Kidney glomerular epithelial cell (primary cell): ENCODE measurements at regions not wholly inside any gene's neighbourhood (a gene's known extent, or its start where the extent isn't known, plus 50 kb on each side); places are given as distances from the start of the nearest gene placed in this dataset.
"Not testable (repeated sequence)": the region's sequence is repeated elsewhere in the genome, so short reads cannot be mapped to it uniquely, and the experiment has no call there.

ENCODE experiments used
- DNase-seq: peaks from one replicate; lab custom pipeline; 2025; lab: John Stamatoyannopoulos, UW

GRCh38 chr4:162465356-162465755 lies 301.6 kb upstream of the FSTL5 start:
- DNase-seq: not testable (repeated sequence)

GRCh38 chr4:162461952-162462351 lies 298.2 kb upstream of the FSTL5 start:
- no peak for DNase-seq

DNA sequence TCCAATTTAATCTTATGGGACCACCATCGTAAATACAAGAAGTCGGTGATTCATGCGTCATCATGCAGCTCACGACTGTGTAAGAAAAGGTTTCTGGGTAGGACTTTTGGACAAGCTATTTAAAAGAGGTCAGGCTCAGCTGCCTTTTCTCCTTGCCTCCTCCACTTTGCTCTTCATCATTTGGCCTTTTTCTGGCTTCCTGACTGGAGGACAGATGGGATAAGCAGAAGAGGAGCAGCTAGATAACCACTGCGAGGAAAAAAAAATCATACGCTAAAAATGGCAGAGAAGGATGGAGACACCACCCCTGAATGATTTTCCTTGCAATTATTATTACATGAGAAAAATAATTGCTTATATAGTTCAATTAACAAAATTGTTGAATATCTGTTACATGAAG lies 294.3 kb upstream of the FSTL5 start:
- DNase-seq: no peak

DNA sequence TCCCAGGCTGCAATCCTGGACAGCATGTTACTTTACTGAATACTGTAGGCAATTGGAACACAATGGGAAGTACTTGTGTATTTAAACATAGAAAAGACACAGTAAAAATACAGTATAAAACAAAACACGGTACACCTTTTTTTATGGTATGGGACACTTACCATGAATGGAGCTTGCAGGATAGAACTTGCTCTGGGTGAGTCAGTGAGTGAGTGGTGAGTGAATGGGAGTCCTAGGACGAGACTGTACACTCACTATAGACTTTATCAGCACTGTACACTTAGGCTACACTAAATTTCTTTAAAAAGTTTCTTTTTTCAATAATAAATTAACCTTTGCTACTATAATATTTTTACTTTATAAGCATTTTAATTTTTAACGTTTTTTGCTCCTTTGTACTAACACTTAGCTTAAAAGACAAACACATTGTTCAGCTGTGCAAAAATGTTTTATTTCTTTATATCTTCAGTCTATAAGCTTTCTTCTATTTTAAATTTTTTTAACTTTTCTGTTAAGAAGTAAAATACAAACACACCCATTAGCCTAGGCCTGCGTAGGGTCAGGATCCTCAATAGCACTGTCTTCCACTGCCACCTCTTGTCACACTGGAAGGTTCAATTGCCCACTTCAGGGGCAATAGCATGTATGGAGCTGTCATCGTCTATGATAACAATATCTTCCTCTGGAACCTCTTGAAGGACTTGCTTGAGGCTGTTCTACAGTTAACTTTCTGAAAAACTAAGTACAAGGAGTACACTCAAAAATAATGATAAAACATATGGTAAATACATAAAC lies 293.5 kb upstream of the FSTL5 start:
- DNase-seq: no peak

- DNase-seq: peak; percentile 41
These were observed 292.3 kb upstream of the FSTL5 start for GRCh38 chr4:162456106-162456505.

DNA sequence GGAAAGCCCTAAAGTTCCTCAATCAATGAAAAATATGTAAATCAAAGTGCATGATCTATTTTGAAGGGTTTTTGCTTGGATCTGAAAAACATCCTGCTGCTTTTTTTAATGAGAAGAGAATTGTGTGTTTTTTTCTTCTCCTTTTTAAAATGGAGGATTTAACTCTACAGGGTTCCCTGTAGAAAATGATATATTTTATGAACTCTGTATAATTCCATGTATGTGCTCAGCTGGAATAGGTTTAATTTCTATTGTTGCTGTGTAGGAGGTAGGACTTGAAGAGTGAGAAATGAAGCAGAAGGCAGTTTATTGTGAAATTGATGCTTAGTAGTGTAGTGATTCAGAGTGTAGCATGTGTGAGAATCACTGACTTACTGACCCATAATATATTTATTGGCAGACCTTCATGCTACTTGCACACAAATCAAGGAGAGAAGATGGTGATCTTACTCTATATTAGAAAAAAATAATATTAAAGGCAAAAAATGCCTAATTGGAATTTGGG lies 286.8 kb upstream of the FSTL5 start:
- DNase-seq: no peak

- DNase-seq: no peak
These were observed 279.7 kb upstream of the FSTL5 start for GRCh38 chr4:162443510-162443909.

- no peak for DNase-seq
These were observed 278.3 kb upstream of the FSTL5 start for GRCh38 chr4:162442128-162442527.

DNA sequence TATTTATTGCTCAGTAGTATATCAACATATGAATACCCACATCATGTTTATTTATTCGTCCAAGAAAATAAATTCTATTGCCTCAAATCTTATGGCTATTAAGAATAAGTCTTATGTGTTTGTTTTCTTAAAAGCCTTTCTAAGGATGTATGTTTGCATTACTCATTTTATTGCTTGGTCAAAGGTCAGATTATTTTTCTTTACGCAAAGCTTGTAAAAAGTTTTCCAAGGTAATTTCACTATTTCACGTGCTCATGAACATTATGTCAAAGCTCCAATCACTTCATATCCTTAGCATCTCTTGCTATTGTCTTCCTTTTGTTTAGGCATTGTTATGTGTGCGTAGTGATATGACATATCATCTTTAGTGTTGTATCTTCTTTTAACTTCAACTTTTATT lies 258.5 kb upstream of the FSTL5 start:
- DNase-seq: no peak

DNA sequence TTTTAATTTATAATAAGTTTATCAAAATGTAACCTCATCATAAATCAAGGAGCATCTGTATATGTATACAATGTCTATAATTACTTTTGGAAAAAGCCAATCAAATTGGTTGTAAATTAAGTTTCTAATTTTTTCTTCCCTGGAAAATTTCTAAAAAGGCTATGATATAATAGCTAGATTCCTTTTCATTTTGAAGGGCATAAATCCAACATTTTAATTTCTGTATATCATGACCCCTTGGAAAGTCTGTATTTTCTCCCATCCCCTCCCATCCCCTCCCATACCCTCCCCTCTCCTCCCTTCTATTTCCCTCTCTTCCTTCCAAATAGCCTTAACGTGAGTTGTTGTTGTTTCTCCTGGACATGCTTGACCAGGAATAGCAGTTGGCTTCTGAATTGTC lies 247.1 kb upstream of the FSTL5 start:
- DNase-seq: no peak

DNA sequence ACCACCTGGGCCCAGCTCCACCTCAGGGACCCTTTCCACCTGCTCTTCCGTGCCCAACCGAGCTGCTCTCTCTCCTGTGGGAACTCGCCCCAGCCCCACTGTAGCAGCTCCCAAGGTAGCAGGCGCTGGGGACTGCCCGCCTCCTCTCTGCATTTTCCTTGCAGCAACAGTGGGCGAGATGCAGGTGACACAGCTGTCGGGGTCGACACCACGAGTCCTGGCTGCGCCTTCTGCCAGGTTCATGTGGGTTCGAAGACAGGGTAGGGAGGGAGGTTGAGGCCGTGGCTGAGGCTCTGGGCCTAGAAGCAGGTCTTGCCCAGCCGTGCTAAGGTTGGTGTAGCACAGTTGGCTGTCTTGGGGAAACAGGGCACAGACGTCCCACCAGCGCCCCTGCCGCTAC lies 245.2 kb upstream of the FSTL5 start:
- no peak for DNase-seq

- DNase-seq: no peak
These were observed 244.5 kb upstream of the FSTL5 start for GRCh38 chr4:162408309-162408708.

- no peak for DNase-seq
These were observed 243.0 kb upstream of the FSTL5 start for GRCh38 chr4:162406637-162407365.

DNA sequence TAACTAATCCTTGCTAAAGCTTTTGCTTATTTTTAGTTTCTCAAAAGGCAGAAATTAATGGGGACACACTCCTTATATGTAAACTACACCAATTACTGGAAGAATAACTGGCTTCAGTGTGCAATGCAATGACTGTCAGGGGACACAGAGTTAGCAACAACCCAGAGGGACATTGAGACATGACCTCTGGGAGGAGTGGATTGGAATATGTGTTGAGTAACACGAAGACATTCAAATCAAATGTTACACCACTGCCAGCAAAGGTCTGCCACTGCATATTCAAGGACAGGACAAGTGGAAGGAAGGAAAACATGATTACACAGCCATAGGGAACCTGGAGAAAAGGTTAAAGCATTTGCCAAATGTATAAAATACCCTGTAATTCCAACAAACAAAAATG lies 240.1 kb upstream of the FSTL5 start:
- DNase-seq: no peak

- DNase-seq: no peak
These were observed 239.6 kb upstream of the FSTL5 start for GRCh38 chr4:162403419-162403818.

GRCh38 chr4:162401021-162401420 lies 237.2 kb upstream of the FSTL5 start:
- no peak for DNase-seq

GRCh38 chr4:162392946-162393345 lies 229.1 kb upstream of the FSTL5 start:
- no peak for DNase-seq

GRCh38 chr4:162366146-162366545 lies 202.3 kb upstream of the FSTL5 start:
- no peak for DNase-seq

GRCh38 chr4:162364651-162365050 lies 200.9 kb upstream of the FSTL5 start:
- DNase-seq: no peak

- no peak for DNase-seq
These were observed 196.8 kb upstream of the FSTL5 start for GRCh38 chr4:162360369-162361149.

GRCh38 chr4:162356181-162356580 lies 192.4 kb upstream of the FSTL5 start:
- no peak for DNase-seq

GRCh38 chr4:162352580-162353107 lies 188.8 kb upstream of the FSTL5 start:
- DNase-seq: no peak
